ENCODE measurements at regions not wholly inside any gene's neighbourhood (a gene's known extent, or its start where the extent isn't known, plus 50 kb on each side); places are given as distances from the start of the nearest gene placed in this dataset.

DNA sequence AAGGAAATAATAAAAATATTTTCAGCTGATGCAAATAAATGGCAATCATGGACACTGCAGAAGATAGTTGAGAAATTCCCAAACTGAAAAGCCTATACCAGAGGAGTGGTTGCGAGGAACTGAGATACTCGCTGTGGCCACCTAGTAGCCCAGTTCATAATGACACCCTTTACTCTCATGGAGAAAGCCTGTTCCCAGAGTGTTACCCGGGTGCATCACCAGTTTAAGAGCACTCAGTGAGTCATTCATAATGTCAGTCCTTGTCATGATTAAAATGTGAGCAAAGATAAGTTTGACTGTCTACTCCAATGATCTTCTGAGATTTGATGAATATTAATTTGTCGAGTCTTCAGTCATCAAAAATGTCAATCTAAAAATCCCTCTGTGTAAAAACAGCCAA lies 138.4 kb upstream of the LRRC3B start:
- Histone ChIP-seq H3K4me2 (ENCODE audit: low read length) (no peak overlapping the region), H3K27ac (ENCODE audit: low read length) (peak overlapping the region; percentile 48), H3F3A (ENCODE audit: insufficient read depth, low read length, poor library complexity, severe bottlenecking) (no peaks in the 10 kb centered on the region), H3K9me3 (ENCODE audit: low read length) (no peaks in the 10 kb centered on the region), H2AFZ (ENCODE audit: low read depth, low read length) (no peak overlapping the region), H4K20me1 (ENCODE audit: insufficient read depth) (no peaks in the 10 kb centered on the region), H3K79me2 (replicated peaks; ENCODE audit: insufficient read depth, low read length) (no peaks in the 10 kb centered on the region), H3K4me3 (ENCODE audit: low read length) (no peak overlapping the region), H3K36me3 (ENCODE audit: insufficient read depth, low read length) (no peaks in the 10 kb centered on the region), H3K9me2 (ENCODE audit: insufficient read depth, low read length) (no peaks in the 10 kb centered on the region), H3K9ac (ENCODE audit: low read length) (no peak overlapping the region), H3K27me3 (ENCODE audit: insufficient read depth, low read depth, low read length) (no peaks in the 10 kb centered on the region)
- TF ChIP-seq RAD21 (conservative IDR thresholded peaks at IDR 0.05) = peak; percentile 64
- no peak for TF ChIP-seq EZH2 (IDR thresholded peaks at IDR 0.05; ENCODE audit: borderline replicate concordance, insufficient read depth, low read length, poor library complexity, severe bottlenecking)
- TF ChIP-seq SMC3 (conservative IDR thresholded peaks at IDR 0.05; ENCODE audit: poor library complexity) = peak; percentile 75
- TF ChIP-seq, protein P1, sequence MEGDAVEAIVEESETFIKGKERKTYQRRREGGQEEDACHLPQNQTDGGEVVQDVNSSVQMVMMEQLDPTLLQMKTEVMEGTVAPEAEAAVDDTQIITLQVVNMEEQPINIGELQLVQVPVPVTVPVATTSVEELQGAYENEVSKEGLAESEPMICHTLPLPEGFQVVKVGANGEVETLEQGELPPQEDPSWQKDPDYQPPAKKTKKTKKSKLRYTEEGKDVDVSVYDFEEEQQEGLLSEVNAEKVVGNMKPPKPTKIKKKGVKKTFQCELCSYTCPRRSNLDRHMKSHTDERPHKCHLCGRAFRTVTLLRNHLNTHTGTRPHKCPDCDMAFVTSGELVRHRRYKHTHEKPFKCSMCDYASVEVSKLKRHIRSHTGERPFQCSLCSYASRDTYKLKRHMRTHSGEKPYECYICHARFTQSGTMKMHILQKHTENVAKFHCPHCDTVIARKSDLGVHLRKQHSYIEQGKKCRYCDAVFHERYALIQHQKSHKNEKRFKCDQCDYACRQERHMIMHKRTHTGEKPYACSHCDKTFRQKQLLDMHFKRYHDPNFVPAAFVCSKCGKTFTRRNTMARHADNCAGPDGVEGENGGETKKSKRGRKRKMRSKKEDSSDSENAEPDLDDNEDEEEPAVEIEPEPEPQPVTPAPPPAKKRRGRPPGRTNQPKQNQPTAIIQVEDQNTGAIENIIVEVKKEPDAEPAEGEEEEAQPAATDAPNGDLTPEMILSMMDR (IDR thresholded peaks at IDR 0.05; ENCODE audit: poor library complexity, severe bottlenecking) = peak; percentile 64
- TF ChIP-seq MXI1 (conservative IDR thresholded peaks at IDR 0.05; ENCODE audit: poor library complexity, severe bottlenecking) = no peak
- TF ChIP-seq, protein P2, sequence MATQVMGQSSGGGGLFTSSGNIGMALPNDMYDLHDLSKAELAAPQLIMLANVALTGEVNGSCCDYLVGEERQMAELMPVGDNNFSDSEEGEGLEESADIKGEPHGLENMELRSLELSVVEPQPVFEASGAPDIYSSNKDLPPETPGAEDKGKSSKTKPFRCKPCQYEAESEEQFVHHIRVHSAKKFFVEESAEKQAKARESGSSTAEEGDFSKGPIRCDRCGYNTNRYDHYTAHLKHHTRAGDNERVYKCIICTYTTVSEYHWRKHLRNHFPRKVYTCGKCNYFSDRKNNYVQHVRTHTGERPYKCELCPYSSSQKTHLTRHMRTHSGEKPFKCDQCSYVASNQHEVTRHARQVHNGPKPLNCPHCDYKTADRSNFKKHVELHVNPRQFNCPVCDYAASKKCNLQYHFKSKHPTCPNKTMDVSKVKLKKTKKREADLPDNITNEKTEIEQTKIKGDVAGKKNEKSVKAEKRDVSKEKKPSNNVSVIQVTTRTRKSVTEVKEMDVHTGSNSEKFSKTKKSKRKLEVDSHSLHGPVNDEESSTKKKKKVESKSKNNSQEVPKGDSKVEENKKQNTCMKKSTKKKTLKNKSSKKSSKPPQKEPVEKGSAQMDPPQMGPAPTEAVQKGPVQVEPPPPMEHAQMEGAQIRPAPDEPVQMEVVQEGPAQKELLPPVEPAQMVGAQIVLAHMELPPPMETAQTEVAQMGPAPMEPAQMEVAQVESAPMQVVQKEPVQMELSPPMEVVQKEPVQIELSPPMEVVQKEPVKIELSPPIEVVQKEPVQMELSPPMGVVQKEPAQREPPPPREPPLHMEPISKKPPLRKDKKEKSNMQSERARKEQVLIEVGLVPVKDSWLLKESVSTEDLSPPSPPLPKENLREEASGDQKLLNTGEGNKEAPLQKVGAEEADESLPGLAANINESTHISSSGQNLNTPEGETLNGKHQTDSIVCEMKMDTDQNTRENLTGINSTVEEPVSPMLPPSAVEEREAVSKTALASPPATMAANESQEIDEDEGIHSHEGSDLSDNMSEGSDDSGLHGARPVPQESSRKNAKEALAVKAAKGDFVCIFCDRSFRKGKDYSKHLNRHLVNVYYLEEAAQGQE (IDR thresholded peaks at IDR 0.05; ENCODE audit: borderline replicate concordance) = no peak
- no peak for TF ChIP-seq TAF1 (IDR thresholded peaks at IDR 0.05; ENCODE audit: low read depth)
- peak; percentile 10 for TF ChIP-seq POLR2AphosphoS5 (IDR thresholded peaks at IDR 0.05)
- TF ChIP-seq EP300 (conservative IDR thresholded peaks at IDR 0.05; ENCODE audit: poor library complexity, severe bottlenecking) = peak; percentile 64

DNA sequence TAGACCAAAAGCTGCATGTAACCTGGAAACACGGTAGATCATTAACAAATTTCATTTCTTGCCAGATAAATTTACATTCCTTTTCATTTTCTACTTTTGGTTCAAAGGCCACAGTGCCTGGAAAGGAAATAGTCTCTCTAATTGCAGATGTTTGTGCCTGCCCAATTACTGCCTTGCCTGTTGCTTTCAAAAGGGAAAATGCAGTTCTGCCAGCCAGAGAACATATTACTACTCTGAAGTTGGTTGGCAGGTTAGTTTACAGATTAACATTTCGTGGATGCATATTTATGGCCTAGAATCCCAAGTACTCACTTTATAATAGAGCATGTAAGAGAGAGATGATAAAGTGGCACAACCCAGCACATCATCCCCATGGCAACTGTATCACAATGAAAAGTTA lies 124.3 kb upstream of the LRRC3B start:
- Histone ChIP-seq H3K9me2 (ENCODE audit: insufficient read depth, low read length) (no peaks in the 10 kb centered on the region), H3K4me2 (ENCODE audit: low read length) (no peak overlapping the region)

More for the DNA sequence above, 124.3 kb upstream of the LRRC3B start:
- Histone ChIP-seq H3K36me3 (ENCODE audit: insufficient read depth, low read length) (no peaks in the 10 kb centered on the region), H3K4me3 (ENCODE audit: low read length) (peak overlapping the region; percentile 0), H3K27me3 (ENCODE audit: insufficient read depth, low read depth, low read length) (no peaks in the 10 kb centered on the region), H3K9me3 (ENCODE audit: low read length) (no peaks in the 10 kb centered on the region), H3K27ac (ENCODE audit: low read length) (no peak overlapping the region), H3F3A (ENCODE audit: insufficient read depth, low read length, poor library complexity, severe bottlenecking) (no peaks in the 10 kb centered on the region), H4K20me1 (ENCODE audit: insufficient read depth) (no peaks in the 10 kb centered on the region), H3K9ac (ENCODE audit: low read length) (no peak overlapping the region), H3K79me2 (replicated peaks; ENCODE audit: insufficient read depth, low read length) (no peaks in the 10 kb centered on the region), H2AFZ (ENCODE audit: low read depth, low read length) (no peak overlapping the region)
- TF ChIP-seq MXI1 (conservative IDR thresholded peaks at IDR 0.05; ENCODE audit: poor library complexity, severe bottlenecking) (no peak), POLR2AphosphoS5 (IDR thresholded peaks at IDR 0.05) (no peak), EP300 (conservative IDR thresholded peaks at IDR 0.05; ENCODE audit: poor library complexity, severe bottlenecking) (no peak), TAF1 (IDR thresholded peaks at IDR 0.05; ENCODE audit: low read depth) (no peak)
- TF ChIP-seq, protein P1 (IDR thresholded peaks at IDR 0.05; ENCODE audit: poor library complexity, severe bottlenecking) = no peak

Measured in neural cell (in vitro differentiated cells).